ENCODE measurements at regions not wholly inside any gene's neighbourhood (a gene's known extent, or its start where the extent isn't known, plus 50 kb on each side); places are given as distances from the start of the nearest gene placed in this dataset.
"Not testable (repeated sequence)": the region's sequence is repeated elsewhere in the genome, so short reads cannot be mapped to it uniquely, and the experiment has no call there.

DNA sequence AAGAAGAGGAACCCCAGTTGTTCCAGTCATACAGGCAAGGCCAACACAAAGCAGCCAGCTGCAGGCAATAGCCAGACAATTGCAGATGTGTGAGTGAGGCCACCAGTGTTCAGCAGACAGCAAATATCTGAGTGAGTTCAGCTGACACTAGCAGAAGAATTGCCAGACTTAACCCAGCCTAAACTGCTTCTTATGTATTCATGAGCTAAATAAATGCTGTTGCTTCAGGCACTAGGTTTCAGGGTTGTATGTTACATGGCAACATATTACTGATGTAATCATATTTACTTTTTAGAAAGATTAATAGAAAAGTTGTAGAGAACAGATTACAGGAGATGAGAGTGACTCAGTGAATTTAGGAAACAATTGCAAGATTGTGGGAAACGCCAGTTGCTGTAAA, 129.8 kb upstream of the CHODL start:
- intact Hi-C loops (cut with micrococcal nuclease), result no loop called here

- intact Hi-C loops (cut with micrococcal nuclease), result no loop called here
Observed at GRCh38 chr21:18104802-18105201, 139.8 kb upstream of the CHODL start.

DNA sequence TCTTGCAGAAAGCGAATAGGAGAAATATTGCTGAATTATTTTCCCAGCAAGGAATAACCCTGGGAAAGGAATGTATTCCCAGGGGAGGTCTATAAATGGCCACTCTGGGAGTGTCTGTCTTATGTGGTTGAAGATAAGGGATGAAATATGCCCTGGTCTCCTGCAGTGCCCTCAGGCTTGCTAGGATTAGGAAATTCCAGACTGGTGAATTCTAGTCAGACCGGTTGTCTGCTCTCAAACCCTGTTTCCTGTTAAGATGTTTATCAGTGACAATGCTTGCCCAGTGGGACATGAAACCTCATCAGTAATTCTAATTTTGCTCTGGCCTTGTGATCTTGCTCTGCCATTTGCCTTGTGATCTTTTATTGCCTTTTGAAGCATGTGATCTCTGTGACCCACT, 148.2 kb upstream of the CHODL start:
- intact Hi-C loops (cut with micrococcal nuclease), result not testable (repeated sequence)

DNA sequence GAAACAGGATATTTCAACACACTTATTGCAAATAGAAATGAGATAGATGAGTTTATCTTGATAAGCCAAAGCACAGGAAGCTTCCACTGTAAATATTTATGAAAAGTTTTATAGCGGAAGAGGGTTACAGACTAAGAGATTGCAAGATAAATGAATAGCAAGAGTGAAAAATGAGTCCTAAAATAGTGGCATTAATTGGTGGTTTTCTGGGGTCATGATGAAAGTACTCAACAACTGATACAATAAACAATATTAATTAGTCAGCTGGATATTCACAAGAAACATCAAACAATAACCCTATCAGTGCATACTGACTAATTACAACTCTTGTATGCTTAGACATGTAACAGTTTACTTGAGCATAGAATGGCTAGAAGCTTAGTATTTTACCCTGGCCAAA, 154.8 kb upstream of the CHODL start:
- intact Hi-C loops (cut with micrococcal nuclease), result no loop called here

GRCh38 chr21:18070392-18070791, 174.2 kb upstream of the CHODL start:
- intact Hi-C loops (cut with micrococcal nuclease), result no loop called here

GRCh38 chr21:18069875-18070274, 174.8 kb upstream of the CHODL start:
- intact Hi-C loops (cut with micrococcal nuclease), result no loop called here

- intact Hi-C loops (cut with micrococcal nuclease), result no loop called here
Observed at GRCh38 chr21:18060402-18060801, 184.2 kb upstream of the CHODL start.

DNA sequence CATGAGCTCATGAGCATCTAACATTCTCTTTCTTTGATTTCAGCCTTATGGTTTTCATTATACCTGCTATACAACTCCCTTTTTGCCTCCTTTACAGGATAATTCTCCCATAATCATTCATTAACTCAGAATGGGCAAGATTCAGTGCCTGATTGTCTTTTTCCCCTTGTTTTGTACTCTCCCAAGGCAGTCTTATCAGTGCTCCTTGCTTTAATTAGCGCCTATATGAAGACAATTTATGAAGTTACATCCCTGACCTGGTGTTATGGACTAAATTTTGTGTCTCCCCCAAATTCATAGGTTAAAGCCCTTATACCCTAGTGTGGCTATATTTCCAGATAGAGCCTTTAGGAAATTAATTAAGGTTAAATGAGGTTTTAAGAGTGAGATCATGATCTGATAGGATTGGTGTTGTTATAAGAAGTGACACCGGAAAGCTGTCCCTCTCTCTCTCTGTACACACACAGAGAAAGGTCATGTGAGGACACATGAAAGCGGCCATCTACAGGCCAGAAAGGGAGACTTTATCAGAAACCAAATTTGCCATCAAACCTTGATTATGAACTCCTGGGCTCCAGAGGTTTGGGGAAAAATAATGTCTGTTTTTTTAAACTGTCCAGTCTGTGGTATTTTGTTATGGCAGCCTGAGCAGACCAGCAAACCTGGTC, 185.8 kb upstream of the CHODL start:
- intact Hi-C loops (cut with micrococcal nuclease), result no loop called here

DNA sequence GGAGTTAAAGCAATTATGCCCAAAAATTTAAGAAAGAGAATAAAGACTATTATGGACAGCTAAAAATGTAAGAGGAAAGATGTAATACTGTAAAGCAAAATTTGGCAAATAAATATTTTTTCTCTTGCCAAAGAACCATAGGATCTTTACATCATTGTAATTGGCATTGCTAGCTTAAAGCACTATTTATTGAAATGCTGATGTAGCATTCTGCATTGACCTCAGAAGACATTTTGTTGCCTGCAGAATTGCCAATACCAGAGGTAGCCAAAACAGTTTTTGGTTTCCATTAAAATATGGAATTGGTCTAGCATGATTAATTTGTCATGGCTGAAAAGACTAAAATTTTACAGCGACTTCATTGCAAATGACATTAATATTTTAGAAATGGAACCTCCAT, 191.5 kb upstream of the CHODL start:
- intact Hi-C loops (cut with micrococcal nuclease), result no loop called here

- intact Hi-C loops (cut with micrococcal nuclease), result no loop called here
Observed at GRCh38 chr21:18049461-18049860, 195.2 kb upstream of the CHODL start.

DNA sequence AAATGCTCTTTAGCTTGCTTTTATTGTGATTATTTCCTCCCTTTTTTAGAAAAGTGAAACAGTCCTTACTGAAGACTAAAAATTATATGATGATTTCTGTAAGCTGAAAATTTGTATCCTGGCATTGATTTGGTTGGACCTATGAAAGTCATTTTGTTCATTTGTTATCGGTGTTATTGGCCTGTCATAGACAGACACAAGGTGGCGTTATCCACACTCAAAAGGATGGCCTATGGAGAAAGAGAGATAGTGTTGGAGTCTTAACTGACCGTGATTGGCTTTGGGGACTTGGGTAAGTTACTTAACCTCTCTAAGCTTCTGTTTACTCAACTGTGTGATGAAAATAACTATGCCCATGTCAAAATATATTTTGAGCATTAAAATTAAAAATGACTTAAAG, 203.6 kb upstream of the CHODL start:
- intact Hi-C loops (cut with micrococcal nuclease), result no loop called here

DNA sequence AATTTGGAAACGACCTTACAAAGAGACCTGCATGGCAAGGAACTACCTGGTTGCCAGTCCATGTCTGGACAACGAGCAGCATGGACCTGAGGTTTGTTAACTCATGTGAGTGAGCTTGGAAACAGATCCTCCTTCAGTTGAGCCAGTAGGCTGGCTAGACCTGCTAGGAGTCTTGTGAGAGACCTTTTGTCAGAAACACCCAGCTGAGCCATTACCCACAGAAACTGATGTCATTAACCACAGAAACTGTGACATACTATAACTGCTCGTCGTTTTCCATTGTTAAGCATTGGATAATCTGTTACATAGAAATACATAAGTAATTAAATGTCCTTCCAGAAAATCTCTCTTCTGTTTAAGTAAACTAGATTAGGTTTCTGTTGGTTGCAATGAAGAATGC, 211.1 kb upstream of the C21orf91 start:
- intact Hi-C loops (cut with micrococcal nuclease), result no loop called here

DNA sequence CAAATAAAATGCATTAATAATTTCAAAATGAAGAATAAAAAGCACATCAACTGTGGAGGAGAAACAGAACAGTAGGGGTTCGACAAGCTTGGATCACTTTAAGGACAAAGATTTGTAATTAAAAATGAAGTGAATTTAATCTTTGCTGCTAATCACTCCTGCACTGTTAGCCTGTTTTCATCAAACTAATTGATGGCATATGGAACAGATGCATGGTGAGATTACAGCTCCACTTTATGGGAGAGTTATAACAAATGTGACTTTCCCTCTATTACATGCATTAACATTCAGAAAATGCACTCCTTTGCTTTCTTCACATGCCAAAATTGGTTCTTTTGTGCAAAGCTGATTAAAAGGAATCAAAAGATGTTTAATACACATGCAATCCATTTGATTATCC, 207.2 kb upstream of the C21orf91 start:
- intact Hi-C loops (cut with micrococcal nuclease), result no loop called here

GRCh38 chr21:18023711-18024110, 204.6 kb upstream of the C21orf91 start:
- intact Hi-C loops (cut with micrococcal nuclease), result no loop called here

GRCh38 chr21:18023157-18023556, 204.0 kb upstream of the C21orf91 start:
- intact Hi-C loops (cut with micrococcal nuclease), result no loop called here

GRCh38 chr21:18007121-18007520, 188.0 kb upstream of the C21orf91 start:
- intact Hi-C loops (cut with micrococcal nuclease), result no loop called here

DNA sequence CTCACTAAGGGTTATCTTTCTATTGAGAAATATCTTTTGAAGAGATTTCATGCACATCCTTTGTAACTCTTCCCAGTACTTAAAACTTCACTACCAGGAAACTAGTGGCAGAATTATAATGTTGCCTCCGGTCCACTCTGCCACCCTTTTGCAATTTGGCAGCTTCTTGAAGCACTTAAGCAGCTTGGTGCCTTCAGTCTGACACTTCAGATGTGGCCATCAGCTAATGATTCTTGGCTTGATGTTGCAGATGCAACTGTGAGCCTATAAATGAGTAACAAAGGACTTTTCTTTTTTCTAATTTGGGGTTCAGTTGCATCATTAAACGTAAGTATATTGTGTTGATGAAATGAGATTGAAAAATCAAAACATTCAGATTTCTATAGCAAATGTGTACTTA, 187.5 kb upstream of the C21orf91 start:
- intact Hi-C loops (cut with micrococcal nuclease), result no loop called here

GRCh38 chr21:18002393-18002792, 183.2 kb upstream of the C21orf91 start:
- intact Hi-C loops (cut with micrococcal nuclease), result no loop called here

DNA sequence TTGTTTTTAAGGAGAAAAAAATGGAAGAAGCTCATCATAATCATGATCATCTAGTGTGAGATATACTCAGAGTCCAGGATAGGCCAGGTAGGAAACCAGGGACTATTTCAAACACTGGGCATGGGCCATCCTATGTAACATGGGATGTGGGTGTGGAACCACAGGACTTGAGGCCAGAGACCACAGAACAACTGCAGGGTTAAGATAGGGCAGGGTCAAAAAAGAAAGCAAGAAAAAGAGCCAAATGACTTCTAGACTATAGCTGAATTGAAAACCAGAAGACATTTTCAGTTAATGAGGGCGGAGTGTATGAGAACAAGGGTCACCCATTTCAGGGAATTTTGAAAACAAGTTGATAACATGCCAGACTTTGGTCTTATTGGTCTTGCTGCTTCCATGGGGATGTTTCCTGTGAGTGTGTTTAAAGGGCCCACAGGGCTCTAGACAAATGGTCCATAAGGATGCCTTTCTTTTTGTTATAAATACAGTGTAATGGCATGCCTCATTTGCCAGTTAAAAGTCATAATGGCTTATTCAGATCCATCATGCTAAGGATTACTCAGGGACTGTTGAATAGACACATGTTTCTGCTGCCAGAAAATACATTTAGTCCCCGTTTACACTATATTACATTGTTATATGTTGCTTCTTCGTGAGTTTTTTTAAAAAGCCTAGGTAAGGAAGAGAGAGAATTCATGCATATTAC, 182.0 kb upstream of the C21orf91 start:
- intact Hi-C loops (cut with micrococcal nuclease), result no loop called here

GRCh38 chr21:17998599-17998998, 179.4 kb upstream of the C21orf91 start:
- intact Hi-C loops (cut with micrococcal nuclease), result not testable (repeated sequence)

- intact Hi-C loops (cut with micrococcal nuclease), result no loop called here
Observed at GRCh38 chr21:17989780-17990179, 170.6 kb upstream of the C21orf91 start.

DNA sequence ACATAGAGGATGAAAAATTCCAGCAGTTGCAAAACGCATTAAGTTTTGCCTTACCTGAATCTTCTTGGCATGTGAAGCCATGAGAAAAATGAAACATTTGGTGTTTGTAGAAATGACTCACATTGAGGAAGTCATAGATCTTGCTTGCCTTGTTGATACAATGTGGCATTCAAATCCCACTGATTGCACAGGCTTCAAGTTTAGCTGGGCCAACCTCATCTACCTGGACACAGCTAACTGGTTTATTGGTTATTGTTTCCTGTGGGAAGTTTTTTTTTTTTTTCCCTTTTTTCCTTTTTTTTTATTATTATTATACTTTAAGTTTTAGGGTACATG, 168.9 kb upstream of the C21orf91 start:
- intact Hi-C loops (cut with micrococcal nuclease), result no loop called here

DNA sequence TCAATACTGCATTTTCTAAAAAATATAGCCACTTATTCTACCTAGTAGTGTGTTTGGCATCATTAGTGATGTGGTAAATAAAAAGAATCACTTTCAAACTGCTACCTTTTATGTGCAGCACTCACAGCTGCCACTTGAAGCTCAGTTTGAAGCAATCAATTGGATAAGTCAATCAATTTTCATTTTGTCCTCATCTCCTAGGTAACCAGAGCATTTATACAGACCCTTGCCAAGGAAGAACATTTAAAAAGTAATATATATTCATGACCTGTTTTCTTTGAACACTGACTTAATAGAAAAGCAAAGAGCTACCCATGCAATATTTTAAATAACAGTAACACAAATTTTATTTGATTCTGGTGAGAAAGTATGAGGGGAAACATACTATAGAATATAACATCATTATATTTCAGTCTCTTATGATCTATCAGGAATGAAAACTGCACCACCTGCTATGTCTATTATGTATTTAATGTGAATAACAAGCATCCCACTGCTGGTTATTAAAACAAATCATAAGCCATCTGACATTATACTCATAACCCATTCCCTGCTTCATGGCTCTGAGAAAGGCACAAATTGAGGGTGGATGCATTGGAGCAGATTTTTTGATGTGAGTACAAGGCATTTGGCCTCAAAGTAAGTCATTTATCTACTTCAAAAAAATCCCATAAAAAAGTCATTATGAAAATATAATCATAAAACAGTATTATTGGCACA, 168.4 kb upstream of the C21orf91 start:
- intact Hi-C loops (cut with micrococcal nuclease), result no loop called here
